Mesendoderm (in vitro differentiated cells): ENCODE measurements at regions not wholly inside any gene's neighbourhood (a gene's known extent, or its start where the extent isn't known, plus 50 kb on each side); places are given as distances from the start of the nearest gene placed in this dataset.
A peak's percentile ranks its signal among the peaks of the same experiment; 100 is the strongest.
"Not testable (repeated sequence)": the region's sequence is repeated elsewhere in the genome, so short reads cannot be mapped to it uniquely, and the experiment has no call there.

Experiments
- DNase-seq: peaks from one replicate; pipeline ENCODE4 v3.0.0; 2013
- H2AK5ac ChIP-seq: 2 replicates; pipeline ENCODE4 v1.6.1; 2013; ENCODE audit warnings: low read length, inconsistent platforms
- H2BK120ac ChIP-seq: 2 replicates; pipeline ENCODE4 v1.6.1; 2013; ENCODE audit warnings: low read depth, mild to moderate bottlenecking, low read length, moderate library complexity, mixed read lengths
- H2BK15ac ChIP-seq: replicated peaks from 2 replicates; pipeline ENCODE4 v1.6.1; 2013; ENCODE audit warnings: low read depth, mild to moderate bottlenecking, moderate library complexity
- H2BK5ac ChIP-seq: 2 replicates; pipeline ENCODE4 v1.6.1; 2013; ENCODE audit warnings: low read length, inconsistent platforms
- H3K18ac ChIP-seq: 2 replicates; pipeline ENCODE4 v1.6.1; 2013; ENCODE audit warnings: mild to moderate bottlenecking, low read length, mixed read lengths
- H3K23ac ChIP-seq: one replicate; pipeline ENCODE4 v1.6.1; 2013; ENCODE audit warnings: low read length
- H3K27ac ChIP-seq: 2 replicates; pipeline ENCODE4 v1.5.1; 2013; ENCODE audit warnings: low read depth, mild to moderate bottlenecking, inconsistent platforms, low read length, moderate library complexity
- H3K27me3 ChIP-seq: 2 replicates; pipeline ENCODE4 v1.6.1; 2013; ENCODE audit warnings: low read length, control low read depth, mild to moderate bottlenecking, inconsistent platforms; ENCODE audit not compliant: insufficient read depth, poor library complexity
- H3K36me3 ChIP-seq: 2 replicates; pipeline ENCODE4 v1.6.1; 2013; ENCODE audit warnings: low read length, inconsistent platforms; ENCODE audit not compliant: control insufficient read depth, insufficient read depth
- H3K4ac ChIP-seq: one replicate; pipeline ENCODE4 v1.6.1; 2013; ENCODE audit warnings: low read depth, mild to moderate bottlenecking, low read length, moderate library complexity
- H3K4me1 ChIP-seq: 2 replicates; pipeline ENCODE4 v1.6.1; 2013; ENCODE audit warnings: low read depth, low read length, inconsistent platforms; ENCODE audit not compliant: control insufficient read depth
- H3K4me2 ChIP-seq: 2 replicates; pipeline ENCODE4 v1.6.1; 2013; ENCODE audit warnings: low read length
- H3K4me3 ChIP-seq: 2 replicates; pipeline ENCODE4 v1.5.1; 2013; ENCODE audit warnings: mild to moderate bottlenecking, low read length
- H3K56ac ChIP-seq: one replicate; pipeline ENCODE4 v1.6.1; 2013; ENCODE audit warnings: low read length
- H3K79me1 ChIP-seq: 2 replicates; pipeline ENCODE4 v1.6.1; 2013; ENCODE audit warnings: low read length, inconsistent platforms
- H3K79me2 ChIP-seq: 2 replicates; pipeline ENCODE4 v1.6.1; 2013; ENCODE audit warnings: mild to moderate bottlenecking, low read length; ENCODE audit not compliant: control insufficient read depth, insufficient read depth
- H3K9ac ChIP-seq: 2 replicates; pipeline ENCODE4 v1.6.1; 2013; ENCODE audit warnings: low read length, inconsistent platforms
- H4K5ac ChIP-seq: one replicate; pipeline ENCODE4 v1.6.1; 2013; ENCODE audit warnings: low read length
- H4K8ac ChIP-seq: one replicate; pipeline ENCODE4 v1.6.1; 2013; ENCODE audit warnings: low read depth, mild to moderate bottlenecking, control low read depth, low read length, moderate library complexity
- WGBS: extraction: QIAGEN DNeasy Blood & Tissue Kit; methylation state at CpG from one replicate; pipeline ENCODE4 v1.1.7; 2013; ENCODE audit warnings: low lambda C conversion rate, missing lambda C conversion rate; ENCODE audit not compliant: insufficient coverage; ENCODE audit errors: extremely low coverage; 5-methylcytosine and 5-hydroxymethylcytosine counted together

DNA sequence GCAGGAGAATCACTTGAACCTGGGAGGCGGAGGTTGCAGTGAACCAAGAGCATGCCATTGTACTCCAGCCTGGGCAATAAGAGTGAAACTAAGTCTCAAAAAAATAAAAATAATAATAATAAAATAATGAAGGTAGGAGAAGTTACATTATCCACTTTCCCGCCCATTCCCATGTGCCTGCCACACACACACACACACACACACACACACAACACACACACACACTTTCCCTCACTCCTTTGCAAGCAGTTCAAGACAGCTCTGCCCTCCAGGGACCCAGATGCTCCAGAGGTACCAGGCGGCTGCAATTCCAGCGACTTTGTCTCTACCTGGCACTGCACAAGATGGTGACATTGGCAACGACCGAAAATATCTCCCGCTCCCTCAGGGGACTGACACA, 224.8 kb upstream of the JARID2 start:
- Histone ChIP-seq H3K27ac (no peak overlapping the region), H3K4me1 (no peaks in the 10 kb centered on the region), H3K36me3 (no peaks in the 10 kb centered on the region), H3K79me2 (peaks cover 2% of the 10 kb centered on the region), H4K5ac (no peak overlapping the region), H3K4me2 (no peak overlapping the region), H2BK15ac (no peak overlapping the region), H2AK5ac (peak overlapping the region; percentile 87), H2BK5ac (no peak overlapping the region), H3K4ac (peak overlapping the region; percentile 83), H3K23ac (no peak overlapping the region), H2BK120ac (no peak overlapping the region), H3K4me3 (no peak overlapping the region), H3K27me3 (no peaks in the 10 kb centered on the region), H3K56ac (no peak overlapping the region), H4K8ac (no peak overlapping the region), H3K79me1 (no peaks in the 10 kb centered on the region), H3K18ac (peak overlapping the region; percentile 90), H3K9ac (no peak overlapping the region)
- no CpG with 5 or more reads among the region's 7 CpGs for WGBS
- peak; percentile 12 for DNase-seq

GRCh38 chr6:15023018-15023417, 222.9 kb upstream of the JARID2 start:
- WGBS = no CpG with 5 or more reads among the region's 14 CpGs
- not testable (repeated sequence) for H3K79me2 ChIP-seq, H3K79me1 ChIP-seq, H3K36me3 ChIP-seq, H3K4ac ChIP-seq, H4K8ac ChIP-seq, H3K4me1 ChIP-seq, H2BK15ac ChIP-seq, H3K27ac ChIP-seq, H3K23ac ChIP-seq, H3K9ac ChIP-seq, H3K27me3 ChIP-seq, H3K4me3 ChIP-seq, H2BK5ac ChIP-seq, H2AK5ac ChIP-seq, H3K4me2 ChIP-seq, H4K5ac ChIP-seq, H2BK120ac ChIP-seq, DNase-seq
- Histone ChIP-seq H3K18ac (peak overlapping the region; percentile 76), H3K56ac (peak overlapping the region; percentile 6)

GRCh38 chr6:15023448-15023847, 222.4 kb upstream of the JARID2 start:
- Histone ChIP-seq H3K18ac (peak overlapping the region; percentile 76), H2BK5ac (no peak overlapping the region), H3K79me2 (peaks cover 2% of the 10 kb centered on the region), H4K5ac (no peak overlapping the region), H2BK120ac (no peak overlapping the region), H3K4me1 (peaks cover 2% of the 10 kb centered on the region), H3K9ac (no peak overlapping the region), H3K4me3 (no peak overlapping the region), H2AK5ac (no peak overlapping the region), H3K56ac (peak overlapping the region; percentile 6), H3K4me2 (no peak overlapping the region), H3K23ac (no peak overlapping the region), H3K36me3 (no peaks in the 10 kb centered on the region), H3K27ac (no peak overlapping the region), H3K27me3 (no peaks in the 10 kb centered on the region), H2BK15ac (no peak overlapping the region), H4K8ac (no peak overlapping the region), H3K4ac (no peak overlapping the region), H3K79me1 (no peaks in the 10 kb centered on the region)
- peak; percentile 51 for DNase-seq
- WGBS = no CpG with 5 or more reads among the region's 8 CpGs

DNA sequence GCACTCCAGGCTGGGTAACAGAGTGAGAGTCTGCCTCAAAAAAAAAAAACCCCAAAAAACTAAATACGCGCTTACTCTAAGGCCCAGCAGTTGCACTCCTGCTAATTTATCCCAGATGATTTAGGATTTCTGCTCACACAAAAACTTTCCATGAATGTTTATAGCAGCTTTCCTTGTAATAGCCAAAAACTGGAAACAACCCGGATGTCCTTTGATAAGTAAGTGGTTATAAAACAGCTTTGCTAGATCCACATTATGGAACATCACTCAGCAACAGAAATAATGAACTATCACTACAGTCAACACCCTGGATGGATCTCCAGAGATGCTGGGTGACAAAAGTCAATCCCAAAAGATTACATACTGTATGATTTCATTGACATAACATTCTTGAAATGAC, 220.4 kb upstream of the JARID2 start:
- no CpG with 5 or more reads among the region's 3 CpGs for WGBS
- no peak for DNase-seq
- H3K27ac ChIP-seq = no peak overlapping the region
- H2AK5ac ChIP-seq = no peak overlapping the region
- peaks cover 2% of the 10 kb centered on the region for H3K79me2 ChIP-seq
- no peak overlapping the region for H3K9ac ChIP-seq
- H2BK5ac ChIP-seq = no peak overlapping the region
- no peak overlapping the region for H3K18ac ChIP-seq
- peaks cover 2% of the 10 kb centered on the region for H3K4me1 ChIP-seq
- no peaks in the 10 kb centered on the region for H3K27me3 ChIP-seq
- no peak overlapping the region for H3K4ac ChIP-seq
- no peak overlapping the region for H2BK120ac ChIP-seq
- H2BK15ac ChIP-seq = no peak overlapping the region
- H4K5ac ChIP-seq = no peak overlapping the region
- no peak overlapping the region for H3K4me3 ChIP-seq
- H4K8ac ChIP-seq = no peak overlapping the region
- no peak overlapping the region for H3K4me2 ChIP-seq
- no peaks in the 10 kb centered on the region for H3K36me3 ChIP-seq
- no peak overlapping the region for H3K56ac ChIP-seq
- no peaks in the 10 kb centered on the region for H3K79me1 ChIP-seq
- no peak overlapping the region for H3K23ac ChIP-seq

DNA sequence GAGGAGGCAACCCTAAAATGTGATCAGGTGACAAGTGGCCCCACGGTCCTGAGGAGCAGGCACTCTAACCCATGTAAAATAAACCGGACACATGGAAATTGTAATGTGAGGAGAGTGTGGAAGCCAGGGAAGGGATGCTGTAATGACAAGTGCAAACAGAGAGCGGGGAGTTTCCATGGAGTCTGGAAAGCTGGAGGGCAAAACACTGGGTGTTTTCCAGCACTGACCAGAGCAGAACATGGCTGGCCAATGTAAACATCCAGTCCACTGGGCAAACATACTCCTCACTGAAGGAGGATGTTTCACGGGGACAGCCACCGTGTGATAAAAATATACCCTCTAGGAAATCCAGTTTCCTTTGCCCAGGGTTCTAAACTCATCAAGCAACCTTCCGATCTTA, 219.0 kb upstream of the JARID2 start:
- DNase-seq = no peak
- Histone ChIP-seq H4K5ac (no peak overlapping the region), H2AK5ac (no peak overlapping the region), H3K23ac (no peak overlapping the region), H3K4me2 (no peak overlapping the region), H3K56ac (no peak overlapping the region), H3K18ac (no peak overlapping the region), H3K4me1 (peaks cover 2% of the 10 kb centered on the region), H3K79me1 (no peaks in the 10 kb centered on the region), H3K9ac (no peak overlapping the region), H3K27me3 (no peaks in the 10 kb centered on the region), H4K8ac (no peak overlapping the region), H2BK120ac (no peak overlapping the region), H3K27ac (no peak overlapping the region), H3K79me2 (no peaks in the 10 kb centered on the region), H3K4me3 (no peak overlapping the region), H2BK5ac (no peak overlapping the region), H3K36me3 (no peaks in the 10 kb centered on the region), H2BK15ac (no peak overlapping the region), H3K4ac (no peak overlapping the region)
- no CpG with 5 or more reads among the region's 6 CpGs for WGBS

DNA sequence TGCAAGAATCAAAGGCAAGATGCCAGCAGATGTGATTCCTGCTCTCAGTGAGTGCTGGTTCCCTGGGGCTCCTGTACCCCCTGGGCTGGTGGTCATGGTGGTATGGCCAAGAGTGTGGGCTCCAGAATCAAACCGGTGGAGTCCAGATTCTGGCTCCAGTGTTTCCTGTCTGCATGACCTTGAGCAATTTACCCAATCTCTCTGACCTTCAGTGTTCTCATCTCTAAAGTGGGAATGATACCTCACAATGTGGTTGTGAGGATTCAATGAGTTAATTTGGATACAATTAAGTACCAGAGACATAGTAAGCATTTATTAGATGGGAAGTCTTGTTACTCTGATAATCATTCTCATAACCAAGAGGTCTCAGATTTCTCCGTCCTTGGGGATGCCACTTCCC, 218.4 kb upstream of the JARID2 start:
- Histone ChIP-seq H3K56ac (no peak overlapping the region), H2BK5ac (no peak overlapping the region), H3K23ac (no peak overlapping the region), H3K4ac (no peak overlapping the region), H3K27ac (no peak overlapping the region), H4K5ac (no peak overlapping the region), H3K36me3 (no peaks in the 10 kb centered on the region), H3K4me1 (peaks cover 2% of the 10 kb centered on the region), H3K27me3 (no peaks in the 10 kb centered on the region), H3K4me3 (no peak overlapping the region), H3K4me2 (no peak overlapping the region), H3K9ac (no peak overlapping the region), H3K79me1 (no peaks in the 10 kb centered on the region), H2BK15ac (no peak overlapping the region), H3K18ac (no peak overlapping the region), H3K79me2 (no peaks in the 10 kb centered on the region), H2BK120ac (no peak overlapping the region), H2AK5ac (no peak overlapping the region), H4K8ac (no peak overlapping the region)
- no CpG with 5 or more reads among the region's 2 CpGs for WGBS
- DNase-seq = no peak
